ENCODE measurements at regions not wholly inside any gene's neighbourhood (a gene's known extent, or its start where the extent isn't known, plus 50 kb on each side); places are given as distances from the start of the nearest gene placed in this dataset.
A peak's percentile ranks its signal among the peaks of the same experiment; 100 is the strongest.
"Not testable (repeated sequence)": the region's sequence is repeated elsewhere in the genome, so short reads cannot be mapped to it uniquely, and the experiment has no call there.

DNA sequence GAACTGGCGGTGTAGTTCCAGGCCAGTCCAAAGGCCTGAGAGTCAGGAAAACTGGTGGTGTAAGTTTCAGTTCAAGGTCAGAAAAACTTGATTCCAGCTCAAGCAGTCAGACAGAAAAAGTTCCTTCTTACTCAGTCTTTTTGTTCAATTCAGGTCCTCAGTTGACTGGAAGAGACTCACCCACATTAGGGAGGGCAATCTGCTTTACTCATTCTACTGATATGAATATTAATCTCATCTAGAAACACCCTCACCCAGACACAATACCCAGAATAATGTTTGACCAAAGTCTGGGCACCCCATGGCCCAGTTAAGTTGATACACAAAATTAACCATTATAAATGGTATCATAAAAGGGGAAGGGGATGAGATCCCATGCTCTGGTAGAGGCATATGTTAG, 50.1 kb upstream of the LTA4H start:
- Mint-ChIP-seq H3K4me3 (no peak overlapping the region), H3K9me3 (peaks cover 10% of the 10 kb centered on the region), H3K27me3 (no peaks in the 10 kb centered on the region), H3K36me3 (peaks cover 5% of the 10 kb centered on the region), H3K27ac (no peak overlapping the region), H3K4me1 (peaks cover 4% of the 10 kb centered on the region)
- no peak for DNase-seq

DNA sequence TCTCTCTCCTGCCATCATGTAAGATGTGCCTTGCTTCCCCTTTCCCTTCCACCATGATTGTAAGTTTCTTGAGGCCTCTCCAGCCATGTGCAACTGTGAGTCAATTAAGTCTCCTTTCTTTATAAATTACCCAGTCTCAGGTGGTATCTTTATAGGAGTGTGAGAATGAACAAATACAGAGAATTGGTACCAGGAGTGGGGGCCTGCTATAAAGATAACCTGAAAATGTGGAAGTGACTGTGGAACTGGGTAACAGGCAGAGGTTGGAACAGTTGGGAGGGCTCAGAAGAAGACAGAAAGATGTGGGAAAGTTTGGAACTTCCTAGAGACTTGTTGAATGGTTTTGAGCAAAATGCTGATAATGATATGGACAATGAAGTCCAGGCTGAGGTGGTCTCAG, 50.8 kb upstream of the LTA4H start:
- H3K9me3 Mint-ChIP-seq = peaks cover 10% of the 10 kb centered on the region
- H3K4me3 Mint-ChIP-seq, H3K4me1 Mint-ChIP-seq, H3K27ac Mint-ChIP-seq, DNase-seq, H3K36me3 Mint-ChIP-seq, H3K27me3 Mint-ChIP-seq: not testable (repeated sequence)

DNA sequence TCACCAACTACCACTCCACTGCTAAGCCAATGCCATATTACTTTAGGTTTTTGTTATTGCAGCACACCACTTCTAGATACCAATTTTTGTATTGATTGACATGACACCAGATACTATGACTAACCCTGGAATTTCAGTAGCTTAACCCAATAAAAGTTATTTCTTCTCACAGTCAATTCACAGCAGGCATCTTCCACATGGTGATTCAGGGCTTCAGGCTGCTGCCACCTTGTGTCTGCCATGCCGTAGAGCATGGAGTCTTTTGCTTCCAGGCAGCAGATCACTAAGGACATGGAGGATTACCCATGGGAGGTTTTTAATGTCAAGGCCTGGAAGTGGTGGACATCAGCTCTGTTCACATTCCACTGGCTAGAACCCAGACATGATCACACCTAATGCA, 56.4 kb upstream of the LTA4H start:
- H3K4me3 Mint-ChIP-seq = no peak overlapping the region
- H3K4me1 Mint-ChIP-seq = peaks cover 8% of the 10 kb centered on the region
- H3K9me3 Mint-ChIP-seq = peaks cover 9% of the 10 kb centered on the region
- H3K27ac Mint-ChIP-seq = no peak overlapping the region
- H3K36me3 Mint-ChIP-seq = peaks cover 4% of the 10 kb centered on the region
- H3K27me3 Mint-ChIP-seq = no peaks in the 10 kb centered on the region
- DNase-seq = no peak

DNA sequence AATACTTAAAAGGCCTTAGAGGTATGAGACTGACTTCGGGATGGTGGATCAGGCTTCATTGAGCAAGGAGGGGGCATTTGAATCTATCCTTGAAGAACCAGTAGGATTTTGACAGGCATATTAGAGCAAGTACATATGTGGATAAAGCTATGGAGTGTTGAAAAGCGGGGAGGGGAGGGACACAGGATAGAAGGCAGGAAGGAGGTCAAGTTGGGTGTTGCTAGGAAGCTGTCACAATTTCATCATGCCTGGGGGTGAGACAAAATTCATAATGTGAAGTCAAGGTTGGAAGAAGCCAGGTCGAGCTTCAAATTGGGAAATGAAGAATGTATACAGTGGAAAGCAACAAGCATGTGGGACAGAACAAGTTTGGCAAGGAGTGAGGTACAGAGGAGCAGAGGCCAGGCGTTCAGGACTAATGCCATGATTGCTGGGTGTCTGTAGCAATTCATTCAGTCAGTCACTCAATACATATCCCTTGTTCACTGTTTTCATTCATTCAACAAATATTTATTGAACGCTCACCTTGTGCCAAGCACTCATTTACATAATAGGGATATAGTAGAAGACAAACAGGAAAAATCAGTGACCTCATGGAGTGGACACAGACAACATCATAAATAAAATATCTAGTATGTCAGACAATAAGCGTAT, 58.3 kb upstream of the LTA4H start:
- DNase-seq = no peak
- Mint-ChIP-seq H3K36me3 (peaks cover 4% of the 10 kb centered on the region), H3K27ac (no peak overlapping the region), H3K9me3 (peaks cover 8% of the 10 kb centered on the region), H3K4me3 (no peak overlapping the region), H3K27me3 (no peaks in the 10 kb centered on the region), H3K4me1 (peaks cover 8% of the 10 kb centered on the region)

DNA sequence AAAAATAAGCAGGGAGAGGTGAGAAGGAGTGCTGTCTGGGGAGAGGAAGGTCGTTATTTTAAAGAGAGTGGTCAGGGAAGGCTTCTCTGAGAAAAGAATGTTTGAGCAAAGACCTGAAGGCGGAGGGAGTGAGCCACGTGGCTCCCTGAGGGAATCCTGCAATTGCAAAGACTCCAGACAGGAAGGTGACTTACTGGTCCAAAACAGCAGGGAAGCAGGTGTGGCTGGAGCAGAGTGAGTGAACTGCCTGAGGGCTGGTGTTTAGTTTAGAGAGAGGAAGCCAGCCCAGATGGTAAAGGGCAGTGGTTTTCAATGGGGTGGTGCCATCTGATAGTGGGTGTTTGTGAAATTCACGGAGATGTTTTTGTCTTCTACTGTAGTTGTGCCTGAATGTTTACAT, 58.8 kb upstream of the LTA4H start:
- H3K27me3 Mint-ChIP-seq = no peaks in the 10 kb centered on the region
- peaks cover 8% of the 10 kb centered on the region for H3K4me1 Mint-ChIP-seq
- H3K9me3 Mint-ChIP-seq = peaks cover 7% of the 10 kb centered on the region
- no peak overlapping the region for H3K4me3 Mint-ChIP-seq
- peaks cover 4% of the 10 kb centered on the region for H3K36me3 Mint-ChIP-seq
- DNase-seq = no peak
- H3K27ac Mint-ChIP-seq = no peak overlapping the region

DNA sequence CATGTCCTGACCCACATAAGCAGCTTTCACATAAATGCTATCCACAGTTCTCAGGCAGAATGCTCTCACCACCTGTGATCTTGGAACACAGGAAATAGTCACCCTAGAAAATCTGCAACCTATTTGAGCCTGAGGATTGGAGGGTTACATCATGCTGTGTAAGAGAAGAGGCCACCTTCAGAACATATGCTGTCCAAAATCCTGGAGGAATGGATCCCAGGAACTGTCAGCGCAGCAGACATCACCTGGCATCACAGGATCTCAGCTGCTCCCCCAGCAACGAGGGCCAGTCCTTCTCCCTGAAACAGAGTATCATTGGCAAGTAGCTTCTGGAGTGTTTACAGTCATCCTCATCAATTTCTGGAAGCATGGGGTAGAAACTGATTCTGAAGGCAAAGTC, 63.2 kb upstream of the LTA4H start:
- Mint-ChIP-seq H3K27ac (no peak overlapping the region), H3K36me3 (no peaks in the 10 kb centered on the region), H3K27me3 (no peaks in the 10 kb centered on the region), H3K4me3 (no peak overlapping the region), H3K4me1 (peaks cover 16% of the 10 kb centered on the region), H3K9me3 (no peaks in the 10 kb centered on the region)
- no peak for DNase-seq

DNA sequence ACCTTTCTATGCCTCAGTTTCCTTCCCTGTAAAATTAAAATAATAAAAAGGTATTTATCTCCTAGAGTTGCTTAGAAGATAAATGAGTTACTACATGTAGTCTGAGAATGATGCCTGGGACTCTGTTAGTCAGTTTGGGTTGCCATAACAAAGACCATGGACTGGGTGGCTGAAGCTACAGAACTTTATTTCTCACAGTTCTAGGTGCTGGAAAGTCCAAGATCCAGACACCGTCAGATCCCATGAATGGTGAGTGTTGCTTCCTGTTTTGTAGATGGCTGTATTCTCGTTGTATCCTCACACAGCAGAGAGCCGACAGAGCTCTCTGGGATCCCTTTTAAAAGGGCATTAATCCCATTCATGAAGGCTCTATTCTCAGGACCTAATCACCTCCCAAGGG, 64.0 kb upstream of the LTA4H start:
- no peaks in the 10 kb centered on the region for H3K27me3 Mint-ChIP-seq
- H3K9me3 Mint-ChIP-seq = no peaks in the 10 kb centered on the region
- DNase-seq = no peak
- H3K4me3 Mint-ChIP-seq = no peak overlapping the region
- peaks cover 12% of the 10 kb centered on the region for H3K4me1 Mint-ChIP-seq
- no peaks in the 10 kb centered on the region for H3K36me3 Mint-ChIP-seq
- H3K27ac Mint-ChIP-seq = no peak overlapping the region

DNA sequence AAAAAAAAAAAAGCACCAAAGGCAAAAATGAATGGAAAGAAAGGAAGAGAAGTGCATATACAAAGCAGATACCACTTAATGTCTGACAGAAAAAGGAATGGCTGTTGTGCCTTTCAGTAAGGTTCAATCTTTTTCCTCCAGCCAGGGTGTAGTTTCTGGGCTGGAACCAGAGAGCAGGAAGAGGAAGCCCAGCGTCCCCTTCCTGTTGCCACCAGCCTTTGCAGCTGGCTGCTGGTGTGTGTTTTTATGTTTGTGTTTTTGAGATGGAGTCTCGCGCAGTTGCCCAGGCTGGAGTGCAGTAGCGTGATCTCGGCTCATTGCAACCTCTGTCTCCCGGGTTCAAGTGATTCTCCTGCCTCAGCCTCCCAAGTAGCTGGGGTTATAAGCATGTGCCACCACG, 64.6 kb upstream of the LTA4H start:
- Mint-ChIP-seq H3K27me3 (no peaks in the 10 kb centered on the region), H3K36me3 (no peaks in the 10 kb centered on the region), H3K9me3 (no peaks in the 10 kb centered on the region), H3K27ac (no peak overlapping the region), H3K4me3 (no peak overlapping the region), H3K4me1 (peaks cover 8% of the 10 kb centered on the region)
- no peak for DNase-seq

DNA sequence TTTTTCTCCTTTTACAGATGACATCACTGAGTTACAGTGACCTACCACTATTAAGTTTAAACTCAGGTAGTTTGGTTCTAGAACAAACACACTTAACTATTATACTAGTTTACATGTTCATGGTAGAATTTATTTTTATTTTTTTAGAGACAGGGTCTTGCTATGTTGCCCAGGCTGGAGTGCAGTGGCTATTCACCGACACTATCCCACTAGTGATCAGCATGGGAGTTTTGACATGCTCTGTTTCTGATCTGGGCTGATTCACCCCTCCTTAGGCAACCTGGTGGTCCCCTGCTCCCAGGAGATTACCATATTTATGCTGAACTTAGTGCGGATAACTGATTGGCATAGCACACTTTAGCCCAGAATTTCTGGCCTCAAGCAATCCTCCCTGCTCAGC, 66.4 kb upstream of the LTA4H start:
- Mint-ChIP-seq H3K4me3 (no peak overlapping the region), H3K36me3 (no peaks in the 10 kb centered on the region), H3K9me3 (no peaks in the 10 kb centered on the region), H3K27me3 (no peaks in the 10 kb centered on the region), H3K27ac (no peak overlapping the region), H3K4me1 (peaks cover 8% of the 10 kb centered on the region)
- DNase-seq = no peak

DNA sequence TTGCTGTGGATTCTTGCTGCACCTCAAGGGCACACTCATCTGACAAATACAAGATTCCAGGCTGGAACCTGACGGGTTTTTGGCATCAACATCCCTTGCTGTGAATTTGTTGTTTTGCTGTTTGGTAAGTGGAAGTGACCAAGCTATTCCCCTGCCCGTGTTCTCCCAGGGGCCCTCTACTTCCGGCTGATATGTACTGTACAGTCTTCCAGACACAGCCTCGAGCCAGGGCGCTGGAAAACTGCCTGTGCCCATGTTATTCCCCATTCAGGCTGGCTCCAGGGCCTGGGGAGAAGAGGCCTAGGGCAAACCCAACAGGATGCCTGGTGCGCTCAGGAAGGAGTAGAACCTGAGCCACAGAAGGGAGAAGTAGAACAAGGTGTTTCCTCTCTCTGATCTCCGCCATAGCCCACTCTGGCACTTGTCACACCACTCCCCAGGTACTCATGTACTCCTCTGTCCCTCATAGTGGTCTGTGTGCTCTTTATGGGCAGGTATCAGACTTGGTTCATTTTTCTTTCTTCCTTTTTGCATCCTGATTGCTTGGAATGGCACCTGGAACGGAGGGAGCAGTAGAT, 67.8 kb upstream of the LTA4H start:
- no peaks in the 10 kb centered on the region for H3K27me3 Mint-ChIP-seq

DNA sequence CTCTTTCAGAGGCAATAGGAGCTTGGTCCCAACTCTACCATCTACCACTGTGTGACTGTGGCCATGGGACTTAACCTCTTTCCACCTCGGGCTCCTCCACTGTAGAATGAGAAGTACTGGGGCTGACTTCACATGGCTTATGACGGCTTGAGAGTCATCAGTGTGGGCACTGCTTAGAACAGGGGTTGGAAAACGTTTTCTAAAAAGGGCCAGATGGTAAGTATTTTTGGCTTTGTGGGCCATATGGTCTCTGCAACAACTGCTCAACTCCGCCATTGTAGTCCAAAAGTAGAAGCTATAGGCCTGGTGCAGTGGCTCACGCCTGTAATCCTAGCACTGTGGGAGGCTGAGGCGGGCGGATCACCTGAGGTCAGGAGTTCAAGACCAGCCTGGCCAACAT, 69.2 kb upstream of the LTA4H start:
- no peak overlapping the region for H3K4me3 Mint-ChIP-seq
- no peaks in the 10 kb centered on the region for H3K36me3 Mint-ChIP-seq
- peaks cover 15% of the 10 kb centered on the region for H3K4me1 Mint-ChIP-seq
- H3K27me3 Mint-ChIP-seq = no peaks in the 10 kb centered on the region
- no peaks in the 10 kb centered on the region for H3K9me3 Mint-ChIP-seq
- no peak overlapping the region for H3K27ac Mint-ChIP-seq
- no peak for DNase-seq

More for the DNA sequence above, 67.8 kb upstream of the LTA4H start:
- no peak for DNase-seq
- H3K4me1 Mint-ChIP-seq = peaks cover 12% of the 10 kb centered on the region
- no peak overlapping the region for H3K27ac Mint-ChIP-seq
- no peak overlapping the region for H3K4me3 Mint-ChIP-seq
- no peaks in the 10 kb centered on the region for H3K36me3 Mint-ChIP-seq
- H3K9me3 Mint-ChIP-seq = no peaks in the 10 kb centered on the region

DNA sequence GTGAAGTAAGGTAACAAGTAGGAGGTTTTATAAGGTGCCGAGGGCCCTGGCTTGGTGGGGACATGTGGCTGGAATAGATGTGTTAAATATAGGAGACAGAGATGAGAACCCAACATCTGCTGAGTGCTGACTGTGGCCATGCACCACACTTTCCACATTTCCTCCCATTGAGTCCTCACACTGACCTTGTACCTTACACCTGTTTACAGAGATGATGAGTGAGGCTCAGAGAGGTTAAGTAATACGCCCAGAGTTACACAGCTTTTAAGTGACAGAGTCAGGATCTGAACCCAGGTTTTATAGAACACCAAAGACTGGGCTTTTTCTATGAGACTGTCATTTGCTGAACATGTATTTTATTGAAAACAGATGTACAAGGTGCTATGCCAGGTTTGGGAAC, 70.8 kb upstream of the LTA4H start:
- Mint-ChIP-seq H3K36me3 (no peaks in the 10 kb centered on the region), H3K27me3 (no peaks in the 10 kb centered on the region), H3K4me3 (no peak overlapping the region), H3K27ac (peak overlapping the region; percentile 21), H3K4me1 (peaks cover 11% of the 10 kb centered on the region), H3K9me3 (no peaks in the 10 kb centered on the region)
- DNase-seq = no peak

DNA sequence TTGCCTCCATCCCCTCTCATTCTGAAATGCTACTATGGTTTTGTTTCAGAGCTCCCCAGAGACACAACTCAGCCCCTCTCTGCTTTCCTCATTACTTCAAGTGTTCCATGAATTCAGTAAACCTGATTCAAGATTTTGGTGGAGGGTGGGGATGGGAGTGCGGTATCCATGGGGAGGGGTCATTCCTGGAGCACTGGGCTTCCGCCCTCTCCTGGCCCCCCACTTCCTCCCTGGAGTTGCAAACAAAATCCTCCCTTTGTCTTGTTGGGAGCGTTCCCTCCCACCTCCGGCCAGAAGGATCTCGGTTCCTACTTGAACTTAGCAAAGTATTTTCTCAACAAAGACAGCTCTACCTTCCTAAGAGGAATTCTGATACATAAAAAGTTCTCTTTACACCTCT, 71.8 kb upstream of the LTA4H start:
- Mint-ChIP-seq H3K27ac (no peak overlapping the region), H3K36me3 (no peaks in the 10 kb centered on the region), H3K9me3 (no peaks in the 10 kb centered on the region), H3K4me3 (no peak overlapping the region), H3K4me1 (peaks cover 11% of the 10 kb centered on the region), H3K27me3 (no peaks in the 10 kb centered on the region)
- DNase-seq = no peak

DNA sequence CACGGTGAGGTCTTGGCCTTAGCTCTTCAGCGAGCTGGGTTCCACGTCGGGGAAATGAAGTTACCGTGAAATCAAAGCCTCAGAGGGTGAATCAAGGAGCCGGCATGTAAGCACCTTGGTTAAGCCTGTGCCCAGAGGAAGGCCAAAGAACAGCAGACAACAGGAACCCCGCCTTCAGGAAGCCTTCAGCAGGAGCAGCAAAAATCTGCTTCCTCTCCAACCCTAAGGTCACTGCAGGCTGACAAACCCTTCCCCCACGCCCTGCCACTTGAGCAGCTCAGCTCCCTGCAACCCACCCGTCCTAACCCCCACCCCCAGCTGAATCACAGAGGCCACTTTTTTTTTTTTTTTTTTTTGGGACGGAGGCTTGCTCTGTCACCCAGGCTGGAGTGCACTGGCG, 72.9 kb upstream of the LTA4H start:
- Mint-ChIP-seq H3K27me3 (no peaks in the 10 kb centered on the region), H3K4me1 (peaks cover 11% of the 10 kb centered on the region), H3K27ac (peak overlapping the region; percentile 57), H3K4me3 (no peak overlapping the region), H3K9me3 (no peaks in the 10 kb centered on the region), H3K36me3 (no peaks in the 10 kb centered on the region)
- DNase-seq = peak; percentile 6

DNA sequence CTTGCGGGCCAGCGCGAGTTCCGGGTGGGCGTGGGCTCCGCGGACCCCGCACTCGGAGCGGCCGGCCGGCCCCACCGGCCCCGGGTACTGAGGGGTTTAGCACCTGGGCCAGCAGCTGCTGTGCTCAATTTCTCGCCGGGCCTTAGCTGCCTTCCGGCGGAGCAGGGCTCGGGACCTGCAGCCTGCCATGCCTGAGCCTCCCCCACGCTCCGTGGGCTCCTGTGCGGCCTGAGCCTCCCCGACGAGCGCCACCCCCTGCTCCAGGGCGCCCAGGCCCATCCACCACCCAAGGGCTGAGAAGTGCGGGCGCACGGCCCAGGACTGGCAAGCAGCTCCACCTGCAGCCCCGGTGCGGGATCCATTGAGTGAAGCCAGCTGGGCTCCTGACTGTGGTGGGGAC, 73.6 kb upstream of the LTA4H start:
- not testable (repeated sequence) for H3K4me3 Mint-ChIP-seq, H3K27me3 Mint-ChIP-seq

DNA sequence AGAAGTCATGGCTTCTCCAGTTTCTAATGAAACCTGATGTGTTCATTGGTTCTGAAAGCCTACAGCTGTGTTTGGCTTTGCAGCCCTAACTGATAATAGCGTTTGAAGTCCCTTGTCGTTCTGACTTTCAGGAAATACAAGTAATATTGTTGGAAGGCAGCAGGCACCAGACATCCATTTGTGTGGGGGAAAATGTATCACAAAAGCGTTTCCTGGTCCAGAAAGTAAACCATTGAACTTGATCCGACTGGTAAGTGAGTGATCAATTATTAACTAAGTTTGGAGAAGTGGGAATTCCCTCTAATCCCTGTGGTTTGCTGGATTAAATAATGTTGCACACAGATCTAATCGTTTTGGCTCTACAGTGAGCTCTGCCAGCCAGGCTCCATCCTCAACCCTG, 77.3 kb upstream of the LTA4H start:
- H3K27ac Mint-ChIP-seq = no peak overlapping the region
- H3K9me3 Mint-ChIP-seq = no peaks in the 10 kb centered on the region
- no peaks in the 10 kb centered on the region for H3K27me3 Mint-ChIP-seq
- no peaks in the 10 kb centered on the region for H3K36me3 Mint-ChIP-seq
- no peak overlapping the region for H3K4me3 Mint-ChIP-seq
- H3K4me1 Mint-ChIP-seq = peaks cover 13% of the 10 kb centered on the region
- no peak for DNase-seq

More for the DNA sequence above, 73.6 kb upstream of the LTA4H start:
- not testable (repeated sequence) for H3K27ac Mint-ChIP-seq, H3K36me3 Mint-ChIP-seq, DNase-seq, H3K9me3 Mint-ChIP-seq
- H3K4me1 Mint-ChIP-seq = peaks cover 11% of the 10 kb centered on the region
